Suprapubic skin (tissue), 4 donors: ENCODE measurements at regions not wholly inside any gene's neighbourhood (a gene's known extent, or its start where the extent isn't known, plus 50 kb on each side); places are given as distances from the start of the nearest gene placed in this dataset.
"Not testable (repeated sequence)": the region's sequence is repeated elsewhere in the genome, so short reads cannot be mapped to it uniquely, and the experiment has no call there.

Experiments used
- DNase-seq, 2 donors: peaks; one replicate each; pipeline ENCODE4 v3.0.0-alpha.2; 2019; ENCODE audit warnings: low spot score in 2 of 2
- H3K27ac ChIP-seq: fragments of 200-600 bp; sonication (generic); one replicate; pipeline ENCODE4 v1.5.1; 2019
- H3K27me3 ChIP-seq: fragments of 200-600 bp; sonication (generic); one replicate; pipeline ENCODE4 v1.5.1; 2019
- H3K36me3 ChIP-seq: fragments of 200-600 bp; sonication (generic); one replicate; pipeline ENCODE4 v1.5.1; 2019
- H3K4me1 ChIP-seq: fragments of 200-600 bp; sonication (generic); one replicate; pipeline ENCODE4 v1.5.1; 2019
- H3K4me3 ChIP-seq: fragments of 200-600 bp; sonication (generic); one replicate; pipeline ENCODE4 v1.5.1; 2019; ENCODE audit warnings: mild to moderate bottlenecking
- H3K9me3 ChIP-seq: fragments of 200-600 bp; sonication (generic); one replicate; pipeline ENCODE4 v1.5.1; 2019
- EP300 ChIP-seq: sonication (generic); formaldehyde crosslinking; IDR thresholded peaks from one replicate; pipeline ENCODE4 v1.6.1; 2017; ENCODE audit warnings: antibody characterized with exemption
- POLR2A ChIP-seq, 2 donors: fragments of 450-650 bp; IDR thresholded peaks; one replicate each; pipeline ENCODE4 v1.6.1; 2017; ENCODE audit warnings: antibody characterized with exemption in 2 of 2, mild to moderate bottlenecking in 2 of 2, moderate library complexity in 2 of 2
- POLR2AphosphoS5 ChIP-seq, 3 donors: sonication (generic); formaldehyde crosslinking; IDR thresholded peaks; one replicate each; pipeline ENCODE4 v1.6.1; 2017; ENCODE audit warnings: antibody characterized with exemption in 3 of 3
- WGBS: methylation state at CpG from one replicate; pipeline ENCODE4 v1.1.5; 2018; 5-methylcytosine and 5-hydroxymethylcytosine counted together
- TF ChIP-seq, protein P1 (sequence below), 2 donors: fragments of 200-600 bp in 1 of 2; fragments of 450-650 bp in 1 of 2; sonication (generic) in 1 of 2; IDR thresholded peaks; one replicate each; pipeline ENCODE4 v1.5.1; 2016 to 2019; ENCODE audit warnings: antibody characterized with exemption in 2 of 2, mild to moderate bottlenecking in 1 of 2, moderate library complexity in 1 of 2

DNA sequence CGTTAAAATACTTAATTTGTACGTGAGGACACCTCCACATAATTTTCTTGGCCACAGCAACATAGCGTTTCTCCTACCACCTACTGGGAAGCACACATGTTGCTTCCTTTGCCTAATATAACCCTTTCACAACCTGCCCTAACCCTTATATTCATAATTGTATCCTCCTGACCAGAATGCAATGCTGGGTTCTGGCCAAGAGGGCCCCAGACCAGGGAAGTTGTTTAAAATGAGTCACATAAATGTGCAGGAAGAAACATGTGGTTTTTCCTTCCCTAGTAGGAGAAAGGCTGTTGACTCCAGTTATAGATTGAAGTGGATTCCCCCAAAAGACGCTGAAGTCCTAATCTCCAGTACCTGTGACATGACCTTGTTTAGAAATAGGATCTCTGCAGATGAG is 187.3 kb downstream of the NUFIP1 start:
- H3K9me3 ChIP-seq, result no peaks in the 10 kb centered on the region
- no peak overlapping the region for H3K4me3 ChIP-seq
- no peaks in the 10 kb centered on the region for H3K27me3 ChIP-seq
- H3K4me1 ChIP-seq, result no peaks in the 10 kb centered on the region
- 72% methylated on average over 4 of the region's 4 CpGs for WGBS
- TF ChIP-seq POLR2AphosphoS5 (IDR thresholded peaks at IDR 0.05) (no peak), POLR2A (IDR thresholded peaks at IDR 0.05) (no peak), EP300 (no peak)
- TF ChIP-seq, protein P1, sequence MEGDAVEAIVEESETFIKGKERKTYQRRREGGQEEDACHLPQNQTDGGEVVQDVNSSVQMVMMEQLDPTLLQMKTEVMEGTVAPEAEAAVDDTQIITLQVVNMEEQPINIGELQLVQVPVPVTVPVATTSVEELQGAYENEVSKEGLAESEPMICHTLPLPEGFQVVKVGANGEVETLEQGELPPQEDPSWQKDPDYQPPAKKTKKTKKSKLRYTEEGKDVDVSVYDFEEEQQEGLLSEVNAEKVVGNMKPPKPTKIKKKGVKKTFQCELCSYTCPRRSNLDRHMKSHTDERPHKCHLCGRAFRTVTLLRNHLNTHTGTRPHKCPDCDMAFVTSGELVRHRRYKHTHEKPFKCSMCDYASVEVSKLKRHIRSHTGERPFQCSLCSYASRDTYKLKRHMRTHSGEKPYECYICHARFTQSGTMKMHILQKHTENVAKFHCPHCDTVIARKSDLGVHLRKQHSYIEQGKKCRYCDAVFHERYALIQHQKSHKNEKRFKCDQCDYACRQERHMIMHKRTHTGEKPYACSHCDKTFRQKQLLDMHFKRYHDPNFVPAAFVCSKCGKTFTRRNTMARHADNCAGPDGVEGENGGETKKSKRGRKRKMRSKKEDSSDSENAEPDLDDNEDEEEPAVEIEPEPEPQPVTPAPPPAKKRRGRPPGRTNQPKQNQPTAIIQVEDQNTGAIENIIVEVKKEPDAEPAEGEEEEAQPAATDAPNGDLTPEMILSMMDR (IDR thresholded peaks at IDR 0.05), result no peak
- DNase-seq, result no peak
- no peaks in the 10 kb centered on the region for H3K36me3 ChIP-seq
- no peak overlapping the region for H3K27ac ChIP-seq

DNA sequence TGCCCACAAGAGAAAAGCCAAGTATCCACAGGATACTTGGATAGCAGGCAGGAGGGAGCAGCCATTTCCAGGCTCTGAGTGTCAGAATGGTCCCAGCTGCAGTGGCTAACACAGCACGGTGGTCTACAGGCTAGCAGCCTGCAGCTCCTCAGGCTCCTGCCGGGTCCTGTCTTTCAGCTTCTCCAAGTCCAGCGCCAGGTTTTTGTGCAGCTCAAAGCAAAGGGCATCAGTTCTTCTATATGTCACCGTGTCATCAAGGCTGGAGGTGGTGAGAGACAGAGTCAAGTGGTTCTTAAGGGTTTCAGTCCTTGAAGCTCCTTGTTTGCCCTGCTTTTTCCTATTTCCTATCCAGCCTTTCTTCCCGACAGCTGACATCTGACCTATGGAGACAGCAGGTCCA is 188.6 kb downstream of the NUFIP1 start:
- Histone ChIP-seq H3K36me3 (no peaks in the 10 kb centered on the region), H3K9me3 (no peaks in the 10 kb centered on the region), H3K4me1 (no peaks in the 10 kb centered on the region), H3K4me3 (no peak overlapping the region), H3K27ac (no peak overlapping the region), H3K27me3 (no peaks in the 10 kb centered on the region)
- TF ChIP-seq POLR2A (IDR thresholded peaks at IDR 0.05) (no peak), EP300 (no peak), POLR2AphosphoS5 (IDR thresholded peaks at IDR 0.05) (no peak)
- TF ChIP-seq, protein P1 (IDR thresholded peaks at IDR 0.05), result no peak
- no peak for DNase-seq
- 82% methylated on average over 5 of the region's 5 CpGs for WGBS

DNA sequence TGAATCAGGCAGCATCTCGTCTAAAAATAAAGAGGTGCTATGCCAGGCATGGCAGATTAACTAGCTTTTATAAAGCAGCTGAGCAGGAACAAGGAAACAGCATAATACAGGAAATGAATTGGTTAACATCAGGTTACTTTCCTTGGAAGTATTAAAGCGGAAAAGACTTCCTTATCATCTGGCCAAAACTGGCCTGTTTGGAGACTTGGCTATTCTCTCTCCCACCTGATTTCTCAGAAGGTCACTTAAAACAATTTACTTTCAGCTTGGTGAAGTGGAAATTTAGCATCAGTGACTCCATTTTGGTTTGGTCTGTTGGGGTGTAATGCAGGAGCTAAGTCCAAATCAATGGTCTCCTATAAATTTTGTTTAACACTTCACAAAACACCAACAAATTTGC is 191.6 kb downstream of the NUFIP1 start:
- TF ChIP-seq, protein P1 (IDR thresholded peaks at IDR 0.05), result no peak
- no peak for TF ChIP-seq EP300
- no peak for TF ChIP-seq POLR2AphosphoS5 (IDR thresholded peaks at IDR 0.05)
- TF ChIP-seq POLR2A (IDR thresholded peaks at IDR 0.05), result no peak
- DNase-seq, result no peak
- H3K4me3 ChIP-seq, result no peak overlapping the region
- WGBS, result 76% methylated on average over 2 of the region's 2 CpGs
- H3K9me3 ChIP-seq, result no peaks in the 10 kb centered on the region
- H3K4me1 ChIP-seq, result no peaks in the 10 kb centered on the region
- H3K27ac ChIP-seq, result no peak overlapping the region
- no peaks in the 10 kb centered on the region for H3K36me3 ChIP-seq
- H3K27me3 ChIP-seq, result no peaks in the 10 kb centered on the region

DNA sequence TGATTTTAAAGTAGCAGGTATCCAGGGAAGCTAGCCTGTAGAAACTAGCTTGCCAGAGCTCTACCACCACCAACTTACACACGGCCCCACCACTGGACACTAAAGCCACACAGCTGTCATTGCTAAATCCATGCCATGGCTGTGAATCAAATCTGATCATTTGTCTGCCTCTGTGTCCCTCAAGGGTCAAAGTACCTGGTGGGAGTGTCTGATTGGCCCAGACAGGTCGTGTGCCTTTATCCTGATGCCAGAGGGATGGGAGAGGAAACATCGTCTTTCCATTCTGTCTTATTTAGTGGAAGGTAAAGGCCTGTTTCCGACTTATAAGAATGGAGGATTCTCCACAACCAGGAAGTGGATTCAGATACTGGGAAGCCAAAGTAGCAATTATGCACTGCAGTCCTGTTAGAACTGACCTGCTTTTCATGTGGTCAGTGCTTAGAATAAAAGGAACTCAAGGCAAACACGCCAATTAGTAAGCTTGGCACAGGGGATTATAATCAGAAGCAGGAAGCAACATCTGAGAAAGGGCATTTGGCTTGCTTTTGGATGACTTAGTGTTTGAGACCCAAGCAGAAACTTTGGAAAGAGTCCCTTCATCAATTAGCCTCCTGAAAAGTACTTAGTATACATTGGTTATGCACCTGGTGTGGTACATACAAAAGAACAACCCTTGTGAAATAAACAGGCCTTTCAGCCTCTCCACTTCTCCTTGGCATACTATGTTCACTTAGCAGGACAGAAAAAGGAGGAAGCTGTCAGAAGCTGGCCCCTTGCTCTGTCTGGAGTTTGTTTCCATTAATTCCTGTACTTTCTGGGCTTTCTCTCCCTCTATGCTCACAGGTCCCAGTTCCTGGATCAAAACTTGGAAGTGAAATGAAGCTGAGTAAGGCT is 192.4 kb downstream of the NUFIP1 start:
- Histone ChIP-seq H3K36me3 (no peaks in the 10 kb centered on the region), H3K27me3 (no peaks in the 10 kb centered on the region), H3K27ac (no peak overlapping the region), H3K9me3 (no peaks in the 10 kb centered on the region), H3K4me3 (no peak overlapping the region), H3K4me1 (no peaks in the 10 kb centered on the region)
- no peak for DNase-seq
- 69% methylated on average over 5 of the region's 5 CpGs for WGBS
- no peak for TF ChIP-seq EP300
- no peak for TF ChIP-seq POLR2A (IDR thresholded peaks at IDR 0.05)
- TF ChIP-seq POLR2AphosphoS5 (IDR thresholded peaks at IDR 0.05), result no peak
- TF ChIP-seq, protein P1 (IDR thresholded peaks at IDR 0.05), result no peak

DNA sequence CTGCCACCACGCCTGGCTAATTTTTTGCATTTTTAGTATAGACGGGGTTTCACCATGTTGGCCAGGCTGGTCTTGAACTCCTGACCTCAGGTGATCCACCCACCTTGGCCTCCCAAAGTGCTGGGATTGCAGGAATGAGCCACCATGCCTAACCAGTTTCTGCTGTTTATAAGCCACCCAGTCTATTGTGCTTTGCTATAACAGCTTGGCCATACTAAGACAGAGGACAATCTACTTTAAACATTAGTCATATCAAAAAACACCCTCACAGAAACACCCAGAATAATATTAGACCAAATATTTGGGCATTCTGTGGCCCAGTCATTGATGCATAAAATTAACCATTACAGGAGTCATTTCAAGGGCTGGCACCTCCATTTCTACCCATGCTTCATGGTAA is 193.2 kb downstream of the NUFIP1 start:
- not testable (repeated sequence) for H3K27me3 ChIP-seq, DNase-seq, H3K9me3 ChIP-seq, H3K4me3 ChIP-seq, H3K27ac ChIP-seq, H3K36me3 ChIP-seq, H3K4me1 ChIP-seq
- WGBS, result 100% methylated on average over 1 of the region's 2 CpGs
